HEK293T (cell line): ENCODE measurements at regions not wholly inside any gene's neighbourhood (a gene's known extent, or its start where the extent isn't known, plus 50 kb on each side); places are given as distances from the start of the nearest gene placed in this dataset.

ENCODE experiments used
- SP1 ChIP-seq: fragments of 450-650 bp; IDR thresholded peaks from 2 replicates; pipeline ENCODE4 v1.6.1; 2017
- ZNF384 ChIP-seq: fragments of 450-650 bp; IDR thresholded peaks from 2 replicates; pipeline ENCODE4 v1.6.1; 2016

DNA sequence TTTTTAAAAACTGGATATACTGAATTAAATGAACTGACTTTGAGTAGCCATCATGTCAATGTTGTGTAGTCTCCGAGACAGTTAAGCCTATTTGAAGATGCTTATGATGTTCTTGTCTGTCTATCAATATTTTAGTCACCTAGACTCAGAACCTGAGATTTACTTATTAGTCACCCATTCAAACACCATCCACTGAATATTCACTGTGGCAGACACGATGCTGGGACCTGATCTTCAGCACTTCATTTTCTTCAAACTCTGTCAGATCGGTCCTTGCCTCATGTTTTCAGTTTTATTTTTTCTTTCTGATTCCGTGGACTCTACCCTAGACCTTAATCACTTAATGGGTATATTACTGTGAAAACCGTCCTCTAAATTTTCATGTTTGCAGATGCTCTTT lies 123.7 kb upstream of the MCHR2 start:
- TF ChIP-seq SP1 (no peak), ZNF384 (no peak)
